K562 (cell line): ENCODE measurements at regions not wholly inside any gene's neighbourhood (a gene's known extent, or its start where the extent isn't known, plus 50 kb on each side); places are given as distances from the start of the nearest gene placed in this dataset.
"Not testable (repeated sequence)": the region's sequence is repeated elsewhere in the genome, so short reads cannot be mapped to it uniquely, and the experiment has no call there.

Source experiments
- ATAC-seq: fragments of 200-7000 bp; cut with Tn5 transposase; 3 replicates; pipeline ENCODE4 v1.9.1; 2020; ENCODE audit warnings: moderate library complexity
- BruUV-seq: library from RNA; stranded (reverse); fragments of 400-500 nt; replicated peaks from 2 replicates; lab custom pipeline; 2021; lab: Mats Ljungman, UMichigan
- CTCF ChIA-PET: fragments of 300-600 bp; formaldehyde crosslinking; extraction: SDS; loops from one replicate; lab custom pipeline; 2021; ENCODE audit warnings: low intra/inter-chr PET ratio; lab: Yijun Ruan, JAX
- POLR2A ChIA-PET: fragments of 300-600, 350-650 bp; sonication (Branson Sonifier 250); formaldehyde crosslinking; extraction: SDS; loops from one replicate; lab custom pipeline; 2021; ENCODE audit warnings: antibody characterized with exemption, inconsistent platforms; lab: Yijun Ruan, JAX
- DNase-seq, 4 experiments: peaks; one replicate each; pipeline versions ENCODE4 v3.0.0 to v3.0.0-alpha.2; 2011 to 2018; ENCODE audit warnings: low spot score in 3 of 4, mixed read lengths in 3 of 4; ENCODE audit errors: extremely low read depth in 1 of 4
- FAIRE-seq: peaks from 2 replicates; lab custom pipeline; 2011; peaks lifted over from hg19 to GRCh38; lab: Jason Lieb, UNC
- H2AFZ ChIP-seq: 2 replicates; pipeline ENCODE4 v1.6.0; 2011; ENCODE audit warnings: low read depth, low read length, control low read depth, inconsistent platforms
- H3K27ac ChIP-seq: fragments of 200-600 bp; 3 replicates; pipeline ENCODE4 v1.8.0; 2011; ENCODE audit warnings: low read depth, mild to moderate bottlenecking, control low read depth, inconsistent platforms, low read length, moderate library complexity, mixed read lengths; ENCODE audit errors: extremely low read depth
- H3K27me3 ChIP-seq, 2 experiments: fragments of 300-600 bp in 1 of 2; 2 replicates in 1 of 2; 3 replicates in 1 of 2; pipeline versions ENCODE4 v1.6.0 to v1.8.0; 2011; ENCODE audit warnings: inconsistent platforms in 2 of 2, low read length in 2 of 2, mild to moderate bottlenecking in 1 of 2, mixed read lengths in 1 of 2, moderate library complexity in 1 of 2; ENCODE audit not compliant: control insufficient read depth in 2 of 2, insufficient read depth in 2 of 2
- H3K36me3 ChIP-seq: fragments of 300-600 bp; 3 replicates; pipeline ENCODE4 v1.8.0; 2011; ENCODE audit warnings: mild to moderate bottlenecking, low read length, inconsistent platforms; ENCODE audit not compliant: control insufficient read depth, insufficient read depth
- H3K4me1 ChIP-seq, 2 experiments: fragments of 200-600 bp in 1 of 2; replicated peaks in 1 of 2; 2 replicates in 1 of 2; 3 replicates in 1 of 2; pipeline versions ENCODE4 v1.5.1 to v1.8.0; 2011; ENCODE audit warnings: inconsistent platforms in 2 of 2, low read length in 2 of 2, mild to moderate bottlenecking in 1 of 2, mixed read lengths in 1 of 2, moderate library complexity in 1 of 2; ENCODE audit not compliant: control insufficient read depth in 2 of 2, insufficient read depth in 2 of 2
- H3K4me2 ChIP-seq: 2 replicates; pipeline ENCODE4 v1.6.1; 2011; ENCODE audit warnings: low read length, control low read depth, inconsistent platforms, mixed read lengths; ENCODE audit not compliant: insufficient read depth
- H3K4me3 ChIP-seq: fragments of 200-600 bp; sonication (generic), shearing (Covaris generic); 2 replicates; pipeline ENCODE4 v1.5.1; 2016; ENCODE audit warnings: control low read depth, inconsistent platforms
- H3K79me2 ChIP-seq: fragments of 200-600 bp; 3 replicates; pipeline ENCODE4 v1.8.0; 2011; ENCODE audit warnings: low read length, inconsistent platforms; ENCODE audit not compliant: control insufficient read depth, insufficient read depth
- H3K9ac ChIP-seq, 2 experiments: 2 replicates each; pipeline versions ENCODE4 v1.6.0 to v1.6.1; 2011; ENCODE audit warnings: low read depth in 2 of 2, low read length in 2 of 2, control low read depth in 1 of 2, inconsistent platforms in 1 of 2, mild to moderate bottlenecking in 1 of 2, mixed read lengths in 1 of 2; ENCODE audit not compliant: insufficient read depth in 1 of 2
- H3K9me1 ChIP-seq: one replicate; pipeline ENCODE4 v1.6.0; 2011; ENCODE audit warnings: inconsistent platforms, mild to moderate bottlenecking, low read length, moderate library complexity; ENCODE audit not compliant: control insufficient read depth, insufficient read depth
- H3K9me3 ChIP-seq: replicated peaks from 2 replicates; pipeline ENCODE4 v1.5.1; 2011; ENCODE audit warnings: low read depth, low read length, inconsistent platforms; ENCODE audit not compliant: control insufficient read depth, insufficient read depth
- H4K20me1 ChIP-seq: replicated peaks from 2 replicates; pipeline ENCODE4 v1.6.1; 2011; ENCODE audit warnings: low read length, inconsistent platforms, mixed read lengths; ENCODE audit not compliant: control insufficient read depth, insufficient read depth
- CXXC5 ChIP-seq: fragments of 250-450 bp; sonication (Bioruptor Pico); IDR thresholded peaks from 2 replicates; pipeline ENCODE4 v1.8.0; 2022; ENCODE audit warnings: inconsistent platforms, mild to moderate bottlenecking, moderate library complexity
- FOXA1 ChIP-seq: fragments of 450-650 bp; IDR thresholded peaks from 2 replicates; pipeline ENCODE4 v1.6.1; 2016; ENCODE audit warnings: mild to moderate bottlenecking, borderline replicate concordance
- NR1H2 ChIP-seq: sonication (generic); formaldehyde crosslinking; IDR thresholded peaks from 2 replicates; pipeline ENCODE4 v1.4.0; 2020; ENCODE audit warnings: mild to moderate bottlenecking, missing genetic modification reagents
- RAD21 ChIP-seq, 2 experiments: fragments of 250-450 bp in 1 of 2; fragments of 450-650 bp in 1 of 2; sonication (Bioruptor Pico) in 1 of 2; formaldehyde crosslinking in 1 of 2; IDR thresholded peaks in 1 of 2; conservative IDR thresholded peaks in 1 of 2; 2 replicates each; pipeline versions ENCODE4 v1.4.0 to v1.8.0; 2020 to 2022; ENCODE audit warnings: mild to moderate bottlenecking in 2 of 2, moderate library complexity in 1 of 2
- RBFOX2 ChIP-seq: fragments of 200-400 bp; formaldehyde crosslinking; IDR thresholded peaks from 2 replicates; pipeline ENCODE4 v1.6.1; 2017; ENCODE audit warnings: low read depth, mild to moderate bottlenecking, low read length, moderate library complexity
- RNF2 ChIP-seq: sonication (generic); IDR thresholded peaks from 2 replicates; pipeline ENCODE4 v1.6.1; 2016
- SAFB ChIP-seq: fragments of 200-400 bp; formaldehyde crosslinking; IDR thresholded peaks from 2 replicates; pipeline ENCODE4 v1.6.1; 2017; ENCODE audit warnings: low read depth, low read length, borderline replicate concordance
- ZBTB49 ChIP-seq: sonication (generic); formaldehyde crosslinking; IDR thresholded peaks from 2 replicates; pipeline ENCODE4 v1.8.0; 2022; ENCODE audit warnings: missing genetic modification reagents, mild to moderate bottlenecking, borderline replicate concordance
- ZNF184 ChIP-seq: sonication (generic); formaldehyde crosslinking; IDR thresholded peaks from 2 replicates; pipeline ENCODE4 v1.5.0; 2020; ENCODE audit warnings: missing genetic modification reagents
- ZNF696 ChIP-seq: fragments of 250-450 bp; sonication (Bioruptor Pico); conservative IDR thresholded peaks from 2 replicates; pipeline ENCODE4 v1.4.0; 2020; ENCODE audit warnings: mild to moderate bottlenecking, moderate library complexity
- WGBS: fragments of 100-300 bp; shearing (Covaris generic); methylation state at CpG from one replicate; pipeline ENCODE4 v1.1.6; 2016; ENCODE audit warnings: low coverage, mixed read lengths; ENCODE audit not compliant: insufficient coverage; ENCODE audit errors: missing lambda C conversion rate; 5-methylcytosine and 5-hydroxymethylcytosine counted together
- in situ Hi-C: fragments of 300-500 bp; cut with MboI; formaldehyde crosslinking; loops from 4 replicates; pipeline ENCODE4 v1.15.0; 2018; ENCODE audit warnings: inconsistent platforms, mixed read lengths
- intact Hi-C: fragments of 100-400 bp; cut with micrococcal nuclease; formaldehyde crosslinking; loops from 2 replicates; pipeline ENCODE4 v1.14.2; 2022

DNA sequence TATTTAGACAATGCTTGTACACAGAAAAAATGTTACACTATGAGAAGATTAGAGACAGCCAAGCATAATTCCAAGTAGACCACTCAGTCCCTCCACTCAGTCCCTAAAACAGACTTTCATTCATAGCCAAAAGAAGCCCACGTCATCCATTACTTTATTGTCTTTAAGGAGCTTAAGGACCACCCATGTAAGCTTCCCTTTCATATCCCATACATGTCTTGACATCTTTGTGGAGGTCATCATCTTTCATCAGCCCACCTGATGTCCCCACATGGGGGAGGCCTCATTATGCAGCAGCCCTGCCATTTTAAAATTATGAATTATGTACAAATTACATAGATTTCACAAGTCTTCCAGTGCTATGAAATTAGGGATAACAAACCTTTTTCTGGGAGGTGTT is 92.6 kb upstream of the PALMD start (continued):
- TF ChIP-seq ZBTB49 (no peak), RAD21 (CRISPR knock-in tag; conservative IDR thresholded peaks at IDR 0.05 in 1 of 2, IDR thresholded peaks at IDR 0.05 in 1 of 2) (no peak), NR1H2 (no peak), RNF2 (no peak), RBFOX2 (no peak), CXXC5 (no peak), FOXA1 (no peak), SAFB (no peak), ZNF696 (no peak), ZNF184 (no peak)
- TF ChIP-seq, all 486 proteins: peak for 0

- POLR2A ChIA-PET, result interaction anchor here (1.6 kb wide), 1 partner anchor 8 kb away, joined by 6 read pairs; no protein-coding TSS in a partner anchor
- in situ Hi-C loops, H3K4me2 ChIP-seq, H3K4me1 ChIP-seq, H3K9ac ChIP-seq, H4K20me1 ChIP-seq, ATAC-seq, H3K4me3 ChIP-seq, H3K27me3 ChIP-seq, H2AFZ ChIP-seq, BruUV-seq, intact Hi-C loops, CTCF ChIA-PET, H3K27ac ChIP-seq, H3K9me3 ChIP-seq, H3K9me1 ChIP-seq, FAIRE-seq, H3K79me2 ChIP-seq, H3K36me3 ChIP-seq, DNase-seq: not testable (repeated sequence)
- WGBS, result 2% methylated on average over 3 of the region's 3 CpGs
These were observed 92.1 kb upstream of the PALMD start for GRCh38 chr1:99553819-99554218.
